Breast epithelium (tissue), 3 donors: ENCODE measurements at regions not wholly inside any gene's neighbourhood (a gene's known extent, or its start where the extent isn't known, plus 50 kb on each side); places are given as distances from the start of the nearest gene placed in this dataset.

Experiments used
- CTCF ChIP-seq, 3 donors: fragments of 450-650 bp; IDR thresholded peaks; one replicate each; pipeline ENCODE4 v1.5.1; 2016 to 2017; ENCODE audit warnings: antibody characterized with exemption in 3 of 3, mild to moderate bottlenecking in 3 of 3, moderate library complexity in 3 of 3
- POLR2A ChIP-seq: fragments of 450-650 bp; IDR thresholded peaks from one replicate; pipeline ENCODE4 v1.6.1; 2016; ENCODE audit warnings: antibody characterized with exemption, mild to moderate bottlenecking, moderate library complexity
- POLR2AphosphoS5 ChIP-seq, 3 donors: sonication (generic); formaldehyde crosslinking; IDR thresholded peaks; one replicate each; pipeline ENCODE4 v1.6.1; 2017; ENCODE audit warnings: antibody characterized with exemption in 3 of 3

DNA sequence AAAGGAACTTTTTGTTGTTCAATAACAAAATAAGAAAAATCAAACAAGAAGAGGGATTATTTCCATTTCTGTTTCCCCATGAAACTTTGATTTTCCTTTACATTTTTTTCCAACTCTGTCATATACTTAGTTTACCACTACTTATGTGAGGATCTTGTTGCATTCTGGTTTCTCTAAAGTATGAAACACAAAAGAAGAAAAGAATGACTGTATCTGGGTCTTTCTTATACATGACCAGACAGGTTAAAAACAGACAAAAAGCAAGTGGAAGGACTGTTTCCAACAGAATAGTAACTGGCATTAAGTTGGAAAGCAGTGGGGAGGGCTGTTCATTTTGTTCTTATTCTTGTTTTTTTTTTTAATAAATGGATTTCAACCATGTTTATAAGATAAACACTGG, 1207.8 kb upstream of the FAM98A start:
- TF ChIP-seq POLR2A, result no peak
- TF ChIP-seq CTCF (IDR thresholded peaks at IDR 0.05), result no peak
- TF ChIP-seq POLR2AphosphoS5 (IDR thresholded peaks at IDR 0.05), result no peak
